Neuronal stem cell (in vitro differentiated cells): ENCODE measurements at regions not wholly inside any gene's neighbourhood (a gene's known extent, or its start where the extent isn't known, plus 50 kb on each side); places are given as distances from the start of the nearest gene placed in this dataset.
A peak's percentile ranks its signal among the peaks of the same experiment; 100 is the strongest.

Source experiments
- DNase-seq: peaks from one replicate; pipeline ENCODE4 v3.0.0-alpha.2; 2013; ENCODE audit warnings: low spot score
- H2AFZ ChIP-seq: one replicate; pipeline ENCODE4 v1.6.1; 2013; ENCODE audit warnings: mild to moderate bottlenecking, low read length, inconsistent platforms
- H2AK5ac ChIP-seq: 2 replicates; pipeline ENCODE4 v1.6.1; 2013; ENCODE audit warnings: low read depth, mild to moderate bottlenecking, inconsistent platforms, low read length, moderate library complexity, mixed read lengths
- H2BK120ac ChIP-seq: 2 replicates; pipeline ENCODE4 v1.6.1; 2013; ENCODE audit warnings: low read depth, mild to moderate bottlenecking, inconsistent platforms, low read length, moderate library complexity, mixed read lengths
- H2BK12ac ChIP-seq: one replicate; pipeline ENCODE4 v1.6.1; 2013; ENCODE audit warnings: low read length, inconsistent platforms
- H2BK15ac ChIP-seq: 2 replicates; pipeline ENCODE4 v1.6.1; 2013; ENCODE audit warnings: mild to moderate bottlenecking, low read length, inconsistent platforms, mixed read lengths
- H2BK5ac ChIP-seq: one replicate; pipeline ENCODE4 v1.6.1; 2013; ENCODE audit warnings: inconsistent platforms, mild to moderate bottlenecking, low read length, moderate library complexity
- H3K14ac ChIP-seq: one replicate; pipeline ENCODE4 v1.6.1; 2013; ENCODE audit warnings: low read length, inconsistent platforms
- H3K18ac ChIP-seq: 2 replicates; pipeline ENCODE4 v1.6.1; 2013; ENCODE audit warnings: low read length, inconsistent platforms
- H3K23ac ChIP-seq: 2 replicates; pipeline ENCODE4 v1.6.1; 2013; ENCODE audit warnings: low read depth, mild to moderate bottlenecking, mixed read lengths, low read length, inconsistent platforms; ENCODE audit not compliant: poor library complexity
- H3K27ac ChIP-seq: replicated peaks from 3 replicates; pipeline ENCODE4 v1.5.1; 2013; ENCODE audit warnings: low read length, inconsistent platforms
- H3K27me3 ChIP-seq, 3 experiments: 2 replicates each; pipeline ENCODE4 v1.6.1; 2013; ENCODE audit warnings: low read length in 3 of 3, mild to moderate bottlenecking in 2 of 3, inconsistent platforms in 1 of 3, low read depth in 1 of 3, mixed read lengths in 1 of 3, moderate library complexity in 1 of 3; ENCODE audit not compliant: control insufficient read depth in 3 of 3, insufficient read depth in 3 of 3
- H3K36me3 ChIP-seq, 2 donors: replicated peaks in 1 of 2; 2 replicates each; pipeline ENCODE4 v1.6.1; 2013; ENCODE audit warnings: low read length in 2 of 2; ENCODE audit not compliant: control insufficient read depth in 2 of 2, insufficient read depth in 2 of 2
- H3K4ac ChIP-seq: 2 replicates; pipeline ENCODE4 v1.6.1; 2013; ENCODE audit warnings: inconsistent platforms, mild to moderate bottlenecking, low read length, moderate library complexity
- H3K4me1 ChIP-seq, 2 donors: 1 replicate in 1 of 2; 2 replicates in 1 of 2; pipeline ENCODE4 v1.6.1; 2013; ENCODE audit warnings: low read length in 2 of 2, low read depth in 1 of 2; ENCODE audit not compliant: control insufficient read depth in 2 of 2, insufficient read depth in 1 of 2
- H3K4me2 ChIP-seq: one replicate; pipeline ENCODE4 v1.6.1; 2013; ENCODE audit warnings: mild to moderate bottlenecking, low read length, inconsistent platforms; ENCODE audit not compliant: insufficient read depth, poor library complexity, severe bottlenecking
- H3K4me3 ChIP-seq, 2 donors: 2 replicates each; pipeline ENCODE4 v1.5.1; 2013; ENCODE audit warnings: low read length in 2 of 2, mild to moderate bottlenecking in 2 of 2, inconsistent platforms in 1 of 2, moderate library complexity in 1 of 2
- H3K79me1 ChIP-seq: one replicate; pipeline ENCODE4 v1.6.1; 2013; ENCODE audit warnings: low read depth, mild to moderate bottlenecking, inconsistent platforms, low read length, moderate library complexity
- H3K9ac ChIP-seq: one replicate; pipeline ENCODE4 v1.6.1; 2013; ENCODE audit warnings: mild to moderate bottlenecking, low read depth, low read length, inconsistent platforms; ENCODE audit not compliant: poor library complexity
- H3K9me3 ChIP-seq, 2 donors: replicated peaks in 1 of 2; 2 replicates each; pipeline versions ENCODE3 to v1.6.1; 2013; ENCODE audit warnings: low read length in 2 of 2, mild to moderate bottlenecking in 2 of 2, inconsistent platforms in 1 of 2, low read depth in 1 of 2, mixed read lengths in 1 of 2, moderate library complexity in 1 of 2; ENCODE audit not compliant: control insufficient read depth in 2 of 2, insufficient read depth in 1 of 2
- H4K8ac ChIP-seq: one replicate; pipeline ENCODE4 v1.6.1; 2013; ENCODE audit warnings: low read depth, mild to moderate bottlenecking, inconsistent platforms, low read length, moderate library complexity
- H4K91ac ChIP-seq: one replicate; pipeline ENCODE4 v1.6.1; 2013; ENCODE audit warnings: low read length, low read depth, mild to moderate bottlenecking, inconsistent platforms; ENCODE audit not compliant: poor library complexity
- WGBS, 2 donors: extraction: QIAGEN DNeasy Blood & Tissue Kit; methylation state at CpG; one replicate each; pipeline ENCODE4 v1.1.7; 2013; ENCODE audit warnings: missing lambda C conversion rate in 2 of 2, mixed read lengths in 1 of 2; ENCODE audit not compliant: insufficient read length in 2 of 2, insufficient replicate concordance in 1 of 2; ENCODE audit errors: extremely low coverage in 2 of 2; 5-methylcytosine and 5-hydroxymethylcytosine counted together

- no peak for DNase-seq
- H3K27me3 ChIP-seq, result peaks cover 0 to 13% (median 0%) of the 10 kb centered on the region in 3 experiments
- H3K79me1 ChIP-seq, result no peaks in the 10 kb centered on the region
- peak overlapping the region in 1 of 2 donors; percentile 18 for H3K4me3 ChIP-seq
- no peak overlapping the region for H4K8ac ChIP-seq
- no peak overlapping the region for H2AFZ ChIP-seq
- no peak overlapping the region for H2BK12ac ChIP-seq
- no peak overlapping the region for H3K18ac ChIP-seq
- H3K4me1 ChIP-seq, result no peaks in the 10 kb centered on the region
- H3K4me2 ChIP-seq, result no peak overlapping the region
- no peak overlapping the region for H2BK5ac ChIP-seq
- no peak overlapping the region for H3K23ac ChIP-seq
- H3K9ac ChIP-seq, result no peak overlapping the region
- no peak overlapping the region for H2BK120ac ChIP-seq
- no peak overlapping the region for H2BK15ac ChIP-seq
- WGBS, 2 donors, result no CpG with 5 or more reads among the region's 4 CpGs
- no peak overlapping the region for H2AK5ac ChIP-seq
- no peak overlapping the region for H3K27ac ChIP-seq
- H3K4ac ChIP-seq, result no peak overlapping the region
- no peak overlapping the region for H4K91ac ChIP-seq
- H3K14ac ChIP-seq, result no peak overlapping the region
- no peaks in the 10 kb centered on the region for H3K9me3 ChIP-seq
- no peaks in the 10 kb centered on the region for H3K36me3 ChIP-seq
These were observed 99.5 kb upstream of the ALDH1B1 start for GRCh38 chr9:38293022-38293421.

DNA sequence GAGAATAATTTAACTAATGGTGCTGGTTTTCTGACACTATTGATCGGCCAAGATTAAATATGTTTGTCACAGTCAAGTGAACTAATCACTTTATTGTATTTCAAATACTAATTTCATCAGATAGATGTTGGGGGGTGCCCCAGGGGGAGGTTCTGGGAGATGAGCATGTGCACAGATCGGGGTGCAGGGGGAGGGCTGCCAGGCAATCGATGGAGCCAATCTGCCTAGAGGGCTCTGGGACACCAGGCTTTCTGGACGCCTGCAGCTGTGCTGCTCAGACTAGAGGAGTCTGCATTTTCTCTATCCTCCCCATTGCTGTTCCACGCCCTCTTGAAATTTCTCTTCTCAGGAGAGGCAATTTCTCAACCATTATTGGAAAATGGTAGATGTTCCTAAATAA, 100.0 kb upstream of the ALDH1B1 start:
- no peaks in the 10 kb centered on the region for H3K79me1 ChIP-seq
- no peak overlapping the region for H2BK12ac ChIP-seq
- no peak overlapping the region for H3K14ac ChIP-seq
- no CpG with 5 or more reads among the region's 5 CpGs for WGBS, 2 donors
- no peak overlapping the region for H2BK15ac ChIP-seq
- no peak overlapping the region for H2BK5ac ChIP-seq
- H2AK5ac ChIP-seq, result no peak overlapping the region
- no peak overlapping the region for H3K23ac ChIP-seq
- no peak overlapping the region for H3K9ac ChIP-seq
- DNase-seq, result no peak
- no peaks in the 10 kb centered on the region for H3K36me3 ChIP-seq
- no peak overlapping the region for H4K8ac ChIP-seq
- H3K27ac ChIP-seq, result no peak overlapping the region
- H3K4me3 ChIP-seq, result no peak overlapping the region
- H3K4me2 ChIP-seq, result no peak overlapping the region
- no peak overlapping the region for H2AFZ ChIP-seq
- H3K4ac ChIP-seq, result no peak overlapping the region
- no peak overlapping the region for H4K91ac ChIP-seq
- no peaks in the 10 kb centered on the region for H3K4me1 ChIP-seq
- H3K27me3 ChIP-seq, result peaks cover 0 to 10% (median 0%) of the 10 kb centered on the region in 3 experiments
- H3K18ac ChIP-seq, result no peak overlapping the region
- no peaks in the 10 kb centered on the region for H3K9me3 ChIP-seq
- no peak overlapping the region for H2BK120ac ChIP-seq

GRCh38 chr9:38289866-38290245, 102.6 kb upstream of the ALDH1B1 start:
- Histone ChIP-seq H3K27ac (no peak overlapping the region), H2BK120ac (no peak overlapping the region), H3K18ac (peak overlapping the region; percentile 58), H3K4me2 (no peak overlapping the region), H2AFZ (no peak overlapping the region), H2BK15ac (no peak overlapping the region), H2BK5ac (no peak overlapping the region), H2AK5ac (peak overlapping the region; percentile 50), H3K79me1 (no peaks in the 10 kb centered on the region), H4K8ac (no peak overlapping the region), H3K23ac (no peak overlapping the region), H3K9me3 (no peaks in the 10 kb centered on the region), H3K14ac (no peak overlapping the region), H3K9ac (no peak overlapping the region), H3K36me3 (no peaks in the 10 kb centered on the region), H3K4me1 (peaks cover 2 to 3% of the 10 kb centered on the region in 2 donors), H2BK12ac (no peak overlapping the region), H3K4me3 (no peak overlapping the region), H3K27me3 (peaks cover 0 to 4% (median 0%) of the 10 kb centered on the region in 3 experiments), H4K91ac (no peak overlapping the region), H3K4ac (no peak overlapping the region)
- no CpG with 5 or more reads among the region's 11 CpGs for WGBS, 2 donors
- DNase-seq, result no peak

GRCh38 chr9:38289236-38289865, 103.2 kb upstream of the ALDH1B1 start:
- H3K4me1 ChIP-seq, result peaks cover 5% of the 10 kb centered on the region in 2 donors
- no peak overlapping the region for H3K4me3 ChIP-seq
- H3K9me3 ChIP-seq, result no peaks in the 10 kb centered on the region
- no peak overlapping the region for H2BK120ac ChIP-seq
- H4K8ac ChIP-seq, result no peak overlapping the region
- peaks cover 0 to 4% (median 0%) of the 10 kb centered on the region in 3 experiments for H3K27me3 ChIP-seq
- H3K9ac ChIP-seq, result no peak overlapping the region
- H3K79me1 ChIP-seq, result no peaks in the 10 kb centered on the region
- no peak overlapping the region for H3K4me2 ChIP-seq
- no peak overlapping the region for H3K27ac ChIP-seq
- no peak overlapping the region for H2AFZ ChIP-seq
- no peak overlapping the region for H2BK5ac ChIP-seq
- DNase-seq, result no peak
- H2AK5ac ChIP-seq, result no peak overlapping the region
- H4K91ac ChIP-seq, result no peak overlapping the region
- no CpG with 5 or more reads among the region's 4 CpGs for WGBS, 2 donors
- H2BK15ac ChIP-seq, result no peak overlapping the region
- H3K14ac ChIP-seq, result no peak overlapping the region
- no peak overlapping the region for H3K18ac ChIP-seq
- no peak overlapping the region for H3K23ac ChIP-seq
- no peaks in the 10 kb centered on the region for H3K36me3 ChIP-seq
- H3K4ac ChIP-seq, result no peak overlapping the region
- no peak overlapping the region for H2BK12ac ChIP-seq
